ENCODE measurements at regions not wholly inside any gene's neighbourhood (a gene's known extent, or its start where the extent isn't known, plus 50 kb on each side); places are given as distances from the start of the nearest gene placed in this dataset.

GRCh38 chr13:26822146-26822545 lies 61.6 kb upstream of the GPR12 start:
- no peak for DNase-seq

- no peak for DNase-seq
Measured at GRCh38 chr13:26821672-26822071, 61.1 kb upstream of the GPR12 start.

- DNase-seq: no peak
Measured at GRCh38 chr13:26820871-26821270, 60.3 kb upstream of the GPR12 start.

- peak in 1 of 2 donors; percentile 46 for DNase-seq
Measured at GRCh38 chr13:26819046-26819445, 58.5 kb upstream of the GPR12 start.

GRCh38 chr13:26816881-26817280 lies 56.3 kb upstream of the GPR12 start:
- DNase-seq: no peak

GRCh38 chr13:26813980-26814348 lies 53.4 kb upstream of the GPR12 start:
- no peak for DNase-seq

GRCh38 chr13:26813321-26813979 lies 52.9 kb upstream of the GPR12 start:
- no peak for DNase-seq

- DNase-seq: no peak
Measured at GRCh38 chr13:26811581-26811980, 51.0 kb upstream of the GPR12 start.

All from hippocampal formation (tissue), 2 donors.